Fibroblast of upper back skin (primary cell): ENCODE measurements at regions not wholly inside any gene's neighbourhood (a gene's known extent, or its start where the extent isn't known, plus 50 kb on each side); places are given as distances from the start of the nearest gene placed in this dataset.

Experiments used
- DNase-seq: peaks from one replicate; pipeline ENCODE4 v3.0.0-alpha.2; 2013

- peak; percentile 35 for DNase-seq
These were observed 86.1 kb upstream of the CD83 start for GRCh38 chr6:14031516-14031915.

GRCh38 chr6:14035071-14035847 lies 82.3 kb upstream of the CD83 start:
- DNase-seq, result peak; percentile 96

DNA sequence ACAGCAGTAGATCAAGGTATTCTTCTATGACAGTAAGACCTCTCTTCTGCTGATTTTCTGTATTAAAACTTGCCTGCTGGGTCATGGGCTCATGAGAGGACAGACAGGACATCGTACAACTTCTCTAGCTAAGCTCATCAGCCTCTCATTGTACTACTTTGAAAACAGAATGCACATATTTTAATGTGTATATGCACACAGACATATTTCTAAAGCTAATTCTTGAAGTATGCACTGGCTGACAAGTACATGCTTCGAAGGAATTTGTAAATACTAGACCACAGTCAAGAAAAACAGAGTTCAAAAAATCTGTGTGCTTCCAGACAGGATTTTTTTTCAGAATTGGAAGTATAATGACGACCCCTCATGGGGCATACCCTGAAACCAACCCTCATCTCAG lies 81.7 kb upstream of the CD83 start:
- peak; percentile 32 for DNase-seq

DNA sequence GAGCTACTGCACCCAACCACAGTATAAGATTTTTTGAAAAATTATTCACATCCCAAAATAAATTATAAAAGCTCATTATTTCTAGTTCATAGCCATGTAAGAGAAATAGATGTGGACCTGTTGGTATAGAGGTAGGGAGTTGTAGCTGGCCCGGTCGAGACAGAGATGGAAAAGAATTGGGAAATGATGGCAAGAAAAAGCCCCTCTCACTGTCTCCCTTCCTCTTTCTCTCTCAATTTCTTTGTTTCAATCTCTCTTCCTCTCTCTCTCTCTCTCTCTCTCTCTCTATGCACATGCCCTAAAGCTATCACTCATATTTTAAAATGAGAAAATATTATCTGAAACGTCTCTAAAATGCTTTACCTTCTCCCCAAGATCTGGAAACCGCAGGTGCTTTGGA lies 80.7 kb upstream of the CD83 start:
- no peak for DNase-seq

DNA sequence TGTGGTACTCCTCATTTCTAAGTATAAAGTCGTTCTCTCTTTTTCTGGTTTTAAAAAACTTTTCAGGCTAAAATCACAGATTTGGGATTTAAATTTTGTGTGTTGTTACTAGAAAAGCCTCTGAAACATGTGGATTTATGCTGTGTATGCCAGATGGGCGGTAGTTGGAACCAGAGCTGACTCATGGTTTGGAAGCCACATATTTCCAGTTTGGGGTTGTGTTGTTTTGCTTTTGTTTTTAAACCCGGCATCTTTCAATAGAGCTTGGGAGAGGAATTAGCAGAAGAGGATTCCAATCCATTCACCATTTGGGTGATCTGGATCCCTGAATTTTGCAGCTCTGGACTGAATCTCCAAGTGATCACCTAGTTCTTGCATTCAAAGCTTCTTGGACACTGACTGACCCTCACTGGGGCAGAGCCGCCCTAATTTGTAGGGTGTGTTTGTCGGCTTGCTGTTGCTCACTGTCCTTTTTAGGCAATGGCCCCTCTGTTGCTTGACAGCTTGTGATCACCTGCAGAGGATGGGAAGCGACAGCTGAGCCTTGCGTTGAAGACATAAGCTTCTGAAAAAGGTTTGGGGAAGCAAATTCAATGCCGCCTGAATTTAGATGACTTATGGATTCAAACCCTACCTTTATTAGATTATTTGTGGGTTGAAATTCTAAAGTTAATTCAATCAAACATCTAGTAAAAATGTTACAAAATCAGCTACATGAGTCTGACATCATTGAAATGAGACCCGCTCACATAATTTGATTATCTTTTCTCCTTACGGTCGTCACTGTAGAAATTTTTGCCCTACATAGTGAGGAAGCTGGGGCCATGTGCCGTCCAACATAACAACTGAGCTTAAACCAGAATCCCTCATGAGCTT lies 79.9 kb upstream of the CD83 start:
- peak; percentile 78 for DNase-seq

DNA sequence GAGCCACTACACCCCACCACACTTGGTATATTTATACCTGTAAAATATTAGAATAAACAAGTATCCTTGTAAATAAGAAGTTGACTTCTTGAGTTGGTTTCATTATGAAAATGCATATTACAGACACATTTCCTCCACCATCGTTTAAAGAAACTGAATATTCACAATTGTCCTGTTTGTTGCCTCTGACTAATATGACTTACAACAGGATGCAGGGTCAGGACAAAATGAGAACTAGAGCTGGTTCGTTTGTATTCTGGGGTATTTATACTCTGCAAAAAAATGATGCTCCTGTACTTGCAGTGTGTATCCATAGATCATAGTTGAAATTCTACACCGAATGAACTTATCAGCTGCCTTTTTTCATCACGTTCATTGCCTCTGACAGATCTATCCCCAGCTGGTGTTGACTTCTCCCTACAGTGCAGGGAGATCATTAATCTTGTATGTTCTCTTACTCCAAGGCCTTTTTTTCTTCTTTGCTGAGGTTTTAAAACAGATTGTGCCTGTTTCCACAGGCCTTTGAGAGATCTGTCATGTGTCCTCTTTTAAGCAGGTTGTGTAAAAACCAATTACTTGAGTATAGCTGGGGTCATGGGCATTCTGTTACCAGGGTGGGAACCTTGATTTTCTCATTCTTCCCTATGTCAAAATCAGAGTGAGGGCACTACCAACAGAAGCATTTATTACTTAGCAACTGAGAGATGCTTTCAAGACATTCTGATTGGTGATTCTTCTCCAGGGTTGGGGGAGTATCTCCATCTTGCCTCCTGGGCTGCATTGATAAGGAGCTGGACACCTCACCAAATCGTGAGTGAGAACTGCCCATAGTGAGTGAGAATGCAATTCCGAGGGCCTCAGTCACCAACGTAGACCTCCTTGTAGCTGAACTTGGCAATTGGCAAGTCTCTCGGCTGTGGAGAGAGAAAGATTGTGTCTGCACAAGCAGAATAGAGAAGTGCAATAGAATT lies 78.8 kb upstream of the CD83 start:
- peak; percentile 71 for DNase-seq

- no peak for DNase-seq
These were observed 77.5 kb upstream of the CD83 start for GRCh38 chr6:14040042-14040441.

DNA sequence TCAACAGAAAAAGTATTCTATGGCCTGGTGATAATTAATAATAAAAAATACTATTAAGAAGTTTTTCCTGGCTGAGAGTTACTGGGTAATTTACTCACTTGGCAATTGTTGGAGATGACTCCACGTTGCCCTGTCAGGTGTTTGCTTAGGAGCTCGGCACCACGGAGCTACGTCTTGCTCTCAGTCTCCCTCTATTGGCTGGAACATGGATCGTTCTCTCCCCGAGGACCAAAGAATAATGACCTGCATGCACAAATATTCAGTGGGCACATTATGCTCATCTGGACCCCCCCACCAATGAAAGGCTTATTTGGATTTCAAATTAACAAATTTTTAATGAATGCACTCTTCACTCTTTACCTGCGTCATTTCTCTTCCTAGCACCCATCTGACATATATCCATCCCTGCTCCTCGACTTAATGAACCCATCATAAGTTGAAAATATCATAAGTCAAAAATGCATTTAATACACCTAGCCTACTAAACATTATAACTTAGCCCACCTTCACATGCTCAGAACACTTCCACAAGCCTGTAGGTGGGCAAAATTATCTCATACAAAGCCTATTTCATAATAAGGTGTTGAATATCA lies 71.0 kb upstream of the CD83 start:
- DNase-seq, result peak; percentile 50

DNA sequence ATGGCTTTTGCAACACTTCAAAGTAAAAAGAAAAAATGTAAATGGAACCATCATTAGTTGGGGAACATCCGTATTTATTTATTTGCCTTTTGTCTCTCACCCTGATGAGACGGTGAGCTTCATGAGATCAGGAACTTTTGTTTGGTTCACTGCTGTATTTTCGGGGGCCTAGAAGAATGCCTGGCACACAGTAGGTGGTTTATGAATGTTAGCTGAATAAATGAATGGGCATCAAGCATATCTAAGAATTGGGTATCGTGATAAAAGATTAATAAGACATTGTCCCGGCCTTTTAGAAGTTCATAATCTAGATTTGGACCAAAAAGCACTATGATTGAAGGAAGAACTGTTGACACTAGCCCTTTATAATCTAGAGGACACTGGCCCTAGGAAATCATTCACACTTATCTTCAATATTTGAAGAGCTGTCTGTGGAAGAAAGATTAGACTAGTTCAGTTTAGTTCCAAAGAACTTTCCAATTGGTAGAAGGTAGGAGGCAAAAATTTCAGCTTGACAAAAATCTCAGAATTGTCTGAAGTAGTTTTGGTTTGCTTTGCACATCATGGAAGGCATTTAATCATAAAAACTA lies 70.3 kb upstream of the CD83 start:
- no peak for DNase-seq

DNA sequence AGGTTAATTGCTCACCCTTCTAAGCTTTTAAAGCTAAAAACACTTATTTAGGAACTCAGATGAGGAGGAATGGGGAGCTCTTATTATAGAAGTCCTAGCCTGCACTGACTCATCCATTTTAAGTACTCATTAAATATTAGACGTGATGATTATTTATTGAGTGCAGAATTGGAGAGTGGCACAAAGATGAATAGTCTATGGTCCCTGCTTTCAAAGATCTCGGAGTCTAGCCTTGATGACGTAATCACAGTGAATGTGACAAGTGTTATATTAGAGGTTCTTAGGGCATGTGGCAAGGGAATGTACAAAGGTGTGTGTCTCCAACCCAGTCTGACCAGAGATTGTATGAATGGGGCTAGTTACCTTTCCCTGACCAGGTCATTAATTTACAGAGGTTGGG lies 68.7 kb upstream of the CD83 start:
- no peak for DNase-seq

DNA sequence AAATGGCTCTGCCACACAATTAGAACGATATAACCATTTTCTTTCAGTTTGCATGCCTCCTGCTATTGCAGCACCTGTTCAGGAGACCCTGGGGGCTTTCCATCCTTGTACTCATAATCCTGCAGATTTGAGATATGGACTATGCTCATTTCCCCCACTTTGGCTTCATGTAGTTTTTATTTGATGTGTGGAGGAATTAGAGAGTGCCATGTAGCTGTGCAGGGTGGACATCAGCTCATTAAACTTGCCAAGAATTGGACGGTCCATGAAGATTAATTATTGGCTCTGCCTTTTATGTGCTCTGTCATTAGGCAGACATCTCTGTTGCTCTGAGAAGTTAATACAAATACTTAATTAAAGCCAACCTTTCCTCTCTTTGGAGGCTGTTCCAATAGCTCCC lies 66.2 kb upstream of the CD83 start:
- no peak for DNase-seq

GRCh38 chr6:14053811-14054210 lies 63.8 kb upstream of the CD83 start:
- no peak for DNase-seq

DNA sequence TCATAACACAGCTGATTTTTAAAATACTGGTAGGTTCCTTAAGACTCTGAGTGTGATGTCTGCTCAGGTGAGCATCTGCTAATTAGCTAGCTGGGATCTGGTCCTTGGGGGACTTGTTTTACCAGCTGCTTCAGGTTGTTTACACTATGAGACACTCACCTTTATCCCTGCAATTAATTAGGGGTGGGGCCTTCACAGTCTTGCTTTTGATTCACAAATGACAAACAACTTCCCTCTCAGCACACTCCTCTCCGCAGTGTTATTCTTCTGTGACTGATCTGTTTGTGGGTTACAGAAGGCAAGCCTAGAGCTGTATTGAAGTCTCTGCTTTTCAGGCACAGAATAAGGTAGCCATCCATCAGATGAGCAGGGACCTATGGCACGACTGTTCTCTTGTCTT lies 62.0 kb upstream of the CD83 start:
- DNase-seq, result no peak

- DNase-seq, result no peak
These were observed 59.4 kb upstream of the CD83 start for GRCh38 chr6:14058029-14058695.

- no peak for DNase-seq
These were observed 58.8 kb upstream of the CD83 start for GRCh38 chr6:14058735-14059134.

DNA sequence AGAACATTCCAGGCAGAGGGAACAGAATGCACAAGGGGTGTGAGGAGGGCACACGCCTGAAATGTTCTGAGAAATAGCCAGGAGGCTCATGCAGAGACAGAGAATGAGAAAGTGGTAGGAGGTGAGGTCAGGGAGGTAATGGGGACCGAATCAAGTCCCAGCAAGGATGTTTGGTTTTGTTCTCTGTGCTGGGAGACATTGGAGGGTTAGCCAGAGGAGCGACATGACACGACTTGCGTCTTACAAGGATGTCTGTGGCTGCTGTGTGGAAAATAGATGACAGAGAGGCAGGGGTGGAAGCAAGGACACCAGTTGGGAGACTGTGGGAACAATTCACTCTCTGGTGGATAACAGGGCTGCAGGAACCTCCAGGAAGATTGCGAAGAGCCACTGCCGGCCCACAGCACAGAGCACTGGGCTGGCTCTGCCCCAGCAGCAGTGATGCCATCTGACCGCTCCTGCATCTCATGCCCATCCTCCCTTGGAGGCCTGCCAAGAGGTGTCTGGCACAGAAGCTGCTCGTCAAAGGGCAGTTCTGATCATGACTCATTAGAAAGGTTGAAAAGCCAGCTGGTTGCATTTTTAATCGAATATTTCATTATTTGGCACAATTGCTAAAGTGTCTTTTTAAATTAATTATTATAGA lies 57.7 kb upstream of the CD83 start:
- no peak for DNase-seq

DNA sequence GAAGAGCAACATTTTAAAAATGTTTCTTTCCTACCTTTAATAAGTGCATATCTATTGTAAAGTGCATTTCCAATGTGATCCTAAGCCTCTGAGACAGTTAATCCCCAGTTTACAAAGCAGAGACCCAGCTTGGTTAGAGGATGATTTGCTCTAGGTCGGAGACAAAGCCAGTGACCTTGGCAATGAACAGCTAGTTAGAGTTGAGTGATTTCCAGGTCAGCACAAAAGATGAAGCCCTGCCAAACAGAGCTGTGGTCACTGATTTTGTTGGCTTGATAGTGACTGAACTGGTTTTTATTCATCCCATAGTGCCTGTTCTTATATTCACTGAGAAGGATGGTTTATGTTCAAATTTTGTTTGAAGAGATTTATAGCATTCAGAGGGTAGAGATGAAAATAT lies 56.6 kb upstream of the CD83 start:
- DNase-seq, result no peak

- DNase-seq, result no peak
These were observed 55.9 kb upstream of the CD83 start for GRCh38 chr6:14061643-14062042.

DNA sequence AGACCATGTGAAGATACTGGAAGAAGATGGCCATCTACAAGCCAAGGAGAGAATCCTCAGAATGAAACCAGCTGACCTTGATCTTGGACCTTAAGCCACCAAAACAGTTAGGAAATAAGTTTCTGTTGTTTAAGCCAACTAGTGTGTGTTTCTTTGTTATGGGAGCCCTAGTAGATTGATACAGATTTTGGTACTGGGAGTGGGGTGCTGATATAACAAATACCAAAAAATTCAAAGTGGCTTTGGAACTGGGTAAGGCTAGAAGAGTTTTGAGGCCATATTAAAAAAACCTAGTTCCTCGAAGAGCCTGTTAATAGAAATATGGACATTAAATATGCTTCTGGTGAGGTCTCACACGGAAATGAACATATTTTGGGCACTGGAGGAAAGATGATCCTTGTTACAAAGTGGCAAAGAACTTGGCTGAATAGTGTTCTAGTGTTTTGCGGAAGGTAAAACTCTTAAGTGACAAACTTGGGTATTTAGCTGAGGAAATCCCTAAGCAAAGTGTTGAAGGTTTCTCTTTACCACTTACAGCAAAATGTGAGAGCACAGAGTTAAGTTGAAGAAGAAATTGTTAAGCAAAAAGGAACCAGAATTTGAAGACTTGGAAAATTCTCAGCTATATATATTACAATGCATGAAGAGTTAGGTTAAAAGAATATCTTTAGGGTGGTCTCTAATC lies 55.1 kb upstream of the CD83 start:
- no peak for DNase-seq

- no peak for DNase-seq
These were observed 53.8 kb upstream of the CD83 start for GRCh38 chr6:14063756-14064155.

- no peak for DNase-seq
These were observed 52.2 kb upstream of the CD83 start for GRCh38 chr6:14065350-14065749.
